Muscle of arm (tissue), 1 donor: ENCODE measurements at regions not wholly inside any gene's neighbourhood (a gene's known extent, or its start where the extent isn't known, plus 50 kb on each side); places are given as distances from the start of the nearest gene placed in this dataset.
A peak's percentile ranks its signal among the peaks of the same experiment; 100 is the strongest.

Experiments used
- DNase-seq: peaks from one replicate; pipeline ENCODE4 v3.0.0-alpha.2; 2013

- DNase-seq: peak; percentile 69
These were observed 164.9 kb downstream of the DHX15 start for GRCh38 chr4:24419181-24420034.

DNA sequence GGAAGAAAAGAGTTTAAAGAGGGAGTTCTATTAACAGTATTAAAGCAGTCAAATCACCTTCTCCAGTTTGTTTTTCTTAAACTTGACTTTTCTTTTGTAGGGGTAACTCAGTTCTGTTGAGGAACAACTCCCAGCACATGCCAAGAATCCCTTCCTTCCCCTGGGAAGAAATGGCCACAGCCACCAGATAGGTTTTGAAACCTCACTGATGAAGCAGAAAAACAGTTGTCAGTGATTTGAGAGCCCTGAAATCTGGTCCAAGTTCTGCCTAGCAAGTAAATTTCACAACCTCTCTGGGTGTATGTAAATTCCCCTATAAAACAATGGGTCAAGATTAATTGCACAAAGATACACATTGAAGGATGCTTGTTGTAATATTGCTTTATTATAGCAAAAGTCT lies 167.1 kb downstream of the DHX15 start:
- DNase-seq: no peak

- DNase-seq: no peak
These were observed 168.1 kb downstream of the DHX15 start for GRCh38 chr4:24416293-24416692.

DNA sequence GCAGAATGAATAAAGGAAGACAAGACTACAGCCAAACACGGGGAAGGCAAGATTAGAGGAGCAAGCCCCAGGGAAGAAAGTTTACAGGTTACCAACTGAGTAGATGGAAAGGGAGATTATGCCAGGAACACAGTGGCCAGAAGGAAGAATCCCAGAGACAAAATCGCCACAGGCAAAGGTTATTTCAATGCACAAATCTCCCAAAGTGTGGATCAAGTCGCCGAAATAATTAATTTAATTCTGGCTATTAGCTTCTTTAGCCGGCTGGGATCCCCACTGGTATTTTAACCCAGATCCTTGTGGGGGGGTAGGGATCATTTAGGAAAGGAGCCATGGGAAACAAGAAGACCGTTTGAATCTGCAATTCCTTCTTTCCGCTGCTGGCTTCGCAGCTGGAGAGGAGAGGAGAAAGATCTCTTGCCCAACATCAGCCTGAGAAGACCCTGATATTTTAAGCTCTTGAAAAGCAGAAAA lies 171.0 kb downstream of the DHX15 start:
- DNase-seq: no peak

DNA sequence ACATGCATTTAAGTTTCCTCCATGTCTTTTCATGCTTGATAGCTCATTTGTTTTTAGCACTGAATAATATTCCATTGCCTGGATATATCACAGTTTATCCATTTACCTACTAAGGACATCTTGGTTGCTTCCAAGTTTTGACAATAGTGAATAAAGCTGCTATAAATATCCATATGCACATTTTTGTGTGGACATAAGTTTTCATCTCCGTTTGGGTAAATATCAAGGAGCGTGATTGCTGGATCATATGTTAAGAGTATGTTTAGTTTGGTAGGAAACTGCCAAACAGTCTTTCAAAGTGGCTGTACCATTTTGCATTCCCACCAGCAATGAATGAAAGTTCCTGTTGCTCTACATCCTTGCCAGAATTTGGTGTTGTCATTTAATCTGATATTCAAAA lies 172.5 kb downstream of the DHX15 start:
- DNase-seq: no peak

DNA sequence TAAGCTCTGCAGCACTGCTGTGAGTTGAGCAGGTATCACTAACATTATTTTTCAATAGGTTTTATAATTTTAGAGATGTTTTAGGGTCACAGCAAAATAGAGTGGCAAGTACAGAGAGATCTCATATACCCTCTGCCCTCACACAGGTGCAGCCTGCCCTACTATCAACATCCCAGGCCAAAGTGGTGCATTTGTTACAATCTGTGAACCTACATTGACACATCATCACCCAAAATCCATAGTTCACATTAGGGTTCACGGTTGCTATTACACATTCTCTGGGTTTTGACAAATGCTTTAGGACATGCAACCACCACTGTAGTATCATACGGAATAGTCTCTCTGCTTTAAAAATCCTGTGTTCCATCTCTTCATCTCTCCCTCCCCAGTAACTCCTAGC lies 173.1 kb downstream of the DHX15 start:
- no peak for DNase-seq

GRCh38 chr4:24408640-24409039 lies 175.7 kb downstream of the DHX15 start:
- no peak for DNase-seq

DNA sequence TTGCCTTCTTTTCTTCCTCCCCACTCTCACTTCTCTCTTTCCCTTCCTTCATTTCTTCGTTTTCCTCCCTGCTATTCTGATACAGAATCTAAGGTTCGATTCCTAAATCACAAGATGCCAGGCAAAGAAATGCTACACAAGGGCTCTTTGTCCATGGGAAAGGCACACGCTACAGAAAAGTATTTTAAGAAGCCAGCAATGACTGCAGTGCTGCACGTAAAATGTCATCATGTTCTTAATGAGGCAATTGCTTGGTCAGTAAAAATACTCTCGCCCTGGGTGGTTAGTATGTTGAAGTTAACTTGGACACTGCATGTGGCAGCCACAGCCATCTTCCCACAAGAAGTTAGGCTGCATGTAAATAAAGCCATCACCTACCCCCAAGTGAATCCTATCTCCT lies 178.4 kb downstream of the DHX15 start:
- no peak for DNase-seq

DNA sequence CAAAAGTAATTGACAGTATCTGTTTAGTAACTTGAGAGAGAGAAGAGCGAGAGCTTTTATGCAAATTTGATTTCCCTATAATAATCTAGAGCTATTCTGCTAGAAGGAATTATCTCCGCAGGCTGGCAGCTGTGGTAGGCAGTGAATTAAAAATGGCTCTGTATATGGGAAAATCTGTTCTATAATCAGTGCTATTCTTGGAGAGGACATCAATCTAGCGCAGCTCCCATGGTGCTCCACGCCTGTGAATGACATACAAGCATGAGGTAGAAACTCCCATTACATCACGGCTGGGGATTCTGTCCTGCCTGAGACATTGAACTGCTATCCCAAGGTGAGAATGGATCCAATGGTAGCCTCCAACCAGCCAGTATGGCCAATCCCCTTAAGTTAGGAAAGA lies 179.0 kb downstream of the DHX15 start:
- DNase-seq: no peak

DNA sequence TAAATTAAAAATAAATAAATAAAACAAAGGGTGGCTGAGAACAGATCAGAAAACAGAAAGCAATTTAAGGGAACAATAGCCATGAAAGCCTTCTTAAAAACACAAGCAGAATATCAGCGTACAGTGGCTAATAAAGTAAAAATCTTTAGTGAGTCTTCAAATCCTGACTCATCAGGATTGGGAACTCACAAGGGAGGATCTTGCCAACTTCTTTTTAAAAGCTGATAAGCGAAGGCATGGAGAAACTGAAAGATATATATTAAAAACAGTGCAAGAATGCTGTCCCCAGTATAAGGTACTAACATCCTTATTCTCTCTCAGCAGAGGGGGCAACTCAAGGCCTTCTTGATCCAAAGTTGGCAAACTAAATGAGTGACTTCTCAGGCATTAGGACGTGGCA lies 180.1 kb downstream of the DHX15 start:
- DNase-seq: no peak

- DNase-seq: no peak
These were observed 181.1 kb downstream of the DHX15 start for GRCh38 chr4:24403265-24403664.

DNA sequence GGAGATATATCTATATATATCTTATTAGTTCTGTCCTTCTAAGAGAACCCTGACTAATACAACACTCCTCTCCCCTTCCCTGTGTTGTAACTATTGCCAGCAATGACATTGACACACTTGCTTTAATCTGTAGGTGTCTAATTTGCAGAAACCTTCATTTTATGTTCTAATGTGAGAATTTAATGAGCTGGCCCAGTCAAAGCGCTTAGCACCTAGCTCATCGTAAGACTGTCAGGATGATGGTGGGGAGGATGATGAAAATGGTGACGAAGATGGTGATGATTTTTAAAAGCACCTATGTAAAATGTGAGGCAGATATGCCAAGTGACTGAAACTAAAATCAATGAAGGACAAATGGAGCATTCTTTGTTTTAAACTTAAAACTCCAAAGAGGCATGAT lies 183.8 kb downstream of the DHX15 start:
- DNase-seq: no peak

DNA sequence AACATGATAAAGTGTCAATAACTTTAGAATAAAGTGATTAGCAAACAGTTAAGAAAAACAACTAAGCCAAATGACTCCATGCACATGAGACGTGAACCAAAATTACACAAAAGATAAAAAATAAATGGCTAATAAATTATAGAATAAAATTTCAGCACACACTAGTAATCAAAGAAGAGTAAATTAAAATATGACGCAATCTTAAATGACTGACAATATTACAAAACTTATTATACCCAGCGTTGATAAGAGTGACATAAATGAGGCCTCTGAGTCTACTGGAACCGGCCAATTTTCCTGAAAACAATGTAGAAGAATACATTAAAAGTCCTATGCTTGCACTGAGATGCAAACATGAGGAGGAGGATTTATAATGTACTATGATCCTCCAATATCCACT lies 187.4 kb downstream of the DHX15 start:
- DNase-seq: no peak

- no peak for DNase-seq
These were observed 188.4 kb downstream of the DHX15 start for GRCh38 chr4:24395937-24396336.

- no peak for DNase-seq
These were observed 190.3 kb downstream of the DHX15 start for GRCh38 chr4:24394041-24394440.

GRCh38 chr4:24392613-24393012 lies 191.7 kb downstream of the DHX15 start:
- DNase-seq: no peak

GRCh38 chr4:24382381-24382780 lies 202.0 kb downstream of the DHX15 start:
- no peak for DNase-seq

DNA sequence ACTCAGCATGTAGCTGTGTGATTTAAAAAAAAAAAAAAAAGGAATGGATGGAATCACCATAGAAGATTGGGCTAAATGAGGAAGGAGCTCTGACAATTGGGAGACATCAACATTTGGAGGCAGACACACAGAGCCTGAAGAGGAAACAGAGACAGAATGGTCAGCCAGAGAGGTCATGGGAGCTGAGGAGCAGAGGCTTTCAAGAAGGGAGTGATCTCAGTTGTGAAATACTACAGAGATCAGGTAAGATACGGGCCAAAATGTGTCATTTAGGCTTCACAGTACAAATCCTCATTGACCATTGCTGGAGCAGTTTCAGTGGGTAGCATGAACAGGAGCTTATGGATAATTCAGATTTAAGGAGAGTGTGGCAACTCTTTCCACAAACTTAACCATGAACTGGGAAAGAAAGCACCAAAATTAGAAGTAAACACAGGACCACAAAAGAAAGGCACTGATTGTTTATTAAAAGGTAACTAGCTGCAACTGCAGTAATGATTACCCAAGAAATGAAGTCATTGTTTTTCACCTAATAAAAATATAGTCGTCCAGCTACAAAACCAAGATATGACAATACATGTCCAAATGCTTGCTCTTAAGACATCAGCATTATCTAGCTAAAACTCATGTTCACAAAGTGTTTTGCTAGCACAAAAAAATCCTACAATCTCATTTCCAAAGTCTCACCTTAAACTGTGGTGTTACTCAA lies 203.2 kb downstream of the DHX15 start:
- no peak for DNase-seq

GRCh38 chr4:24373704-24374103 lies 210.7 kb downstream of the DHX15 start:
- DNase-seq: no peak

DNA sequence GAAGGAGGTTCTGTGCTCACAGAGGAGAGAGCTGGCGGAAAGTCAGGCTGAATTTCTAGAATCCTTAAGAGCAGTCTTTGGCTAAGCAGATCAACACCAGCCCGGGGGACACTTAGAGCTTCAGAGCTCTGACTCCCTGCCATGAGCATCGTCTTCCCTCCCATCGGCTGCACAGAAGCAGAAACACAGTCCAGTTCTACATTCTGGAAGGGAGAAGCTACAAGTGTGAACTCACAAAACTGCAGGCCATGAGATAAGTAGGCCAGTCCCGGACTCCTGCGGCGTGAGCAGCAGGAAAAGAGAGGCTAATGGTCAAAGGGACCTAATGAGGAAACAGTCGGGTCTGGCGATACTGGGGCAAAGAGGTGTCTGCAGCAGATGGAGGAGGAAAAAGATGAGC lies 211.5 kb downstream of the DHX15 start:
- DNase-seq: peak; percentile 87

DNA sequence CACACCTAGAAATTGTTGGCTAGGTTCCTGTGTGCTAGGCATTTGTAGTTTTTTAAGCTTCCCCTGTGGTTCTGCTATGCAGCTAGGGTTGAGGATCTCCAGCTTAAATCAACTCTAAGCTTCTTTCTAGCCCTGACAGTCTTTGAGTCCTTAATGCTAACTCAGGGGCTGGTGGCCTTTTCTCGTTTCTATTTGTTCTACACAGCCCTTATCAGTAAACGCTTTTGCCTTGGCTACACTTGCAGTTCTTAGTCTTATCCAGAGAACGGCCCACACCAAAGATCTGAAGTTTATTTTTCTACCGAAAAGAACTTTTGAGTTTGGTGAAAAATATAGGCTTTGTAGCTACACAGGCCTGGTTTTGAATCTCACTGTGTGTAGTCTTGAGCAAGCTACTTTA lies 212.0 kb downstream of the DHX15 start:
- DNase-seq: no peak

DNA sequence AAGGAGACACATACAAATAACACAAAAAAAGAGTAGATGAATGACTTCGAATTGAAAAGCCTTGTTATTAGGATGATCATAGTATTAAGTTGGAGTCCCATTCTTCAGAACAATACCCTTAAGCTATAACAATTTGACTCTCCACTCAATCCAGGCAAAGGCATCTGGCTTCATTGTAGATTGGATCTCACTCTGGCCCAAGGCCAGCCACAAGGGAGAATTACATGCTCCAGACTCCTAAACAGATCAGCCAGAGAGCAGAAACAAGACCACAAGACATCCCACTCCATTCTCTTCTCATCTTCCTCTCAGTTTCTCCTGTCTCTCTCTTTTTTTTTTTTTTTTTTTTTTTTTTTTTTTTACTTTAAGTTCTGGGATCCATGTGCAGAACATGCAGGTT lies 213.9 kb downstream of the DHX15 start:
- no peak for DNase-seq

DNA sequence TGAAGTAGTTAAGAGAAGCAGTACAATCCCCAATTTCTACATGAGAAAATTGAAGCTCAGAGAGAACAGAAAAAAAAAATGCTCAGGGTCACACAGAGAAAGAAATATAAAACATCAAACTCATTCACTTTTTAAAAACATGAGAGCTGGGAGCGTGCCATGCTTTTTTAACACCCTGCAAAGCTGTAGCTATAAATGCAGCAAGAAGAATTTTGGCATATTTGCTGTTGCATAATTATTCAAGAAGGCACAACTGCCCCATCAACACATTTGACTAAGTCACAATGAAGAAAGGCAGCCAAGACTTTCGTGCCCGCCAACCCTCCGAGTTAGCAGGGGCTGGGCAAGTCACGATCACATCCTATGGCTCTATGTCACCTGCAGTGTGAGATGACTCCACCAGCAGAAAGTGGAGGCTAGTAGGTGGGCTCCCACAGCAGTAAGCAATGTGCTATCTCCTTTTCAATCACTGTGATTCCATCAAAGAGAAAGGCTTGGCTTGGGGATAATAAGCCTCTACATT lies 214.8 kb downstream of the DHX15 start:
- DNase-seq: no peak
